ENCODE measurements at regions not wholly inside any gene's neighbourhood (a gene's known extent, or its start where the extent isn't known, plus 50 kb on each side); places are given as distances from the start of the nearest gene placed in this dataset.

DNA sequence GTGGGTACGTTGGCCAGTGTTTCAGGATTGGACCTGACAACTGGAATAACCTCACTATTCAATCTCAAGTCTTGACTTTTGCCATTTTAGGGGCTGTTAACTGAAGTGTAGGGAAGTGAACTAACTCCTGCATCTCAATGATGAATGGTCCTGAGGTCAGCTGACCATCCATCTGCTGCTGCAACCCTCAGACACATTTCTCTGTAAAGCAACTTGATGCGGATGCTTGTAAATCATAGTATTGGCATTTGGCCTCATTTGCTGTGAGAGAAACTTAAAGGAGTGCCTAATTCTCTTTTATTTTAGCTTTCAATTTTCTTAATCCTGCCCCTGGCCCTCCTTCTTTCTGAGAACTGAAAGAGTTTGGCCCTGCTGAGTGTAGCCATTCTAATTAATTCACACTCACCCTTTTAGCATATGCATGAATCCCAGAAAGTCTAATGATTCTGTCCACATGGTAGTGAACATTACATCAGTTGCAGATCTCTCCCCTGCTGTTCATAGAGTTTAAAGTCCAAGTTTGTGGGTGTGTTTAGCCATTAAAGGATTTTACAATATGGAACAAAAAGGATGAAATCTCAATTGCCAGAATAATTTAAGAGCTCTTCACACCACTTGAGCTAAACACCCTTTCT, 1531.4 kb upstream of the SLC10A2 start:
- Histone ChIP-seq H3K9me2 (replicated peaks; ENCODE audit: insufficient read depth) (no peaks in the 10 kb centered on the region), H3K27me3 (no peaks in the 10 kb centered on the region), H2AFZ (no peak overlapping the region), H3K79me2 (no peaks in the 10 kb centered on the region), H3K4me1 (ENCODE audit: insufficient read depth) (peaks cover 7% of the 10 kb centered on the region), H3K4me3 (no peak overlapping the region), H3K4me2 (no peak overlapping the region), H3K36me3 (replicated peaks; ENCODE audit: insufficient read depth, low read depth) (no peaks in the 10 kb centered on the region), H3K9me3 (ENCODE audit: low read depth) (no peaks in the 10 kb centered on the region), H3K27ac (no peak overlapping the region), H4K20me1 (ENCODE audit: insufficient read depth, poor library complexity, severe bottlenecking) (no peaks in the 10 kb centered on the region)
- DNase-seq (ENCODE audit: low spot score), result peak; percentile 14
- WGBS (ENCODE audit: low lambda C conversion rate, missing lambda C conversion rate), result 81% methylated on average over 2 of the region's 2 CpGs
- no peak for TF ChIP-seq EZH2 (IDR thresholded peaks at IDR 0.05; ENCODE audit: borderline replicate concordance)
- TF ChIP-seq, protein P1, sequence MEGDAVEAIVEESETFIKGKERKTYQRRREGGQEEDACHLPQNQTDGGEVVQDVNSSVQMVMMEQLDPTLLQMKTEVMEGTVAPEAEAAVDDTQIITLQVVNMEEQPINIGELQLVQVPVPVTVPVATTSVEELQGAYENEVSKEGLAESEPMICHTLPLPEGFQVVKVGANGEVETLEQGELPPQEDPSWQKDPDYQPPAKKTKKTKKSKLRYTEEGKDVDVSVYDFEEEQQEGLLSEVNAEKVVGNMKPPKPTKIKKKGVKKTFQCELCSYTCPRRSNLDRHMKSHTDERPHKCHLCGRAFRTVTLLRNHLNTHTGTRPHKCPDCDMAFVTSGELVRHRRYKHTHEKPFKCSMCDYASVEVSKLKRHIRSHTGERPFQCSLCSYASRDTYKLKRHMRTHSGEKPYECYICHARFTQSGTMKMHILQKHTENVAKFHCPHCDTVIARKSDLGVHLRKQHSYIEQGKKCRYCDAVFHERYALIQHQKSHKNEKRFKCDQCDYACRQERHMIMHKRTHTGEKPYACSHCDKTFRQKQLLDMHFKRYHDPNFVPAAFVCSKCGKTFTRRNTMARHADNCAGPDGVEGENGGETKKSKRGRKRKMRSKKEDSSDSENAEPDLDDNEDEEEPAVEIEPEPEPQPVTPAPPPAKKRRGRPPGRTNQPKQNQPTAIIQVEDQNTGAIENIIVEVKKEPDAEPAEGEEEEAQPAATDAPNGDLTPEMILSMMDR (IDR thresholded peaks at IDR 0.05; ENCODE audit: poor library complexity), result no peak
- TF ChIP-seq EZH2phosphoT487 (IDR thresholded peaks at IDR 0.05; ENCODE audit: low read depth, severe bottlenecking, unreplicated experiment), result no peak

- no peak overlapping the region for H2AFZ ChIP-seq
- H3K4me3 ChIP-seq, result no peak overlapping the region
- no peaks in the 10 kb centered on the region for H3K27me3 ChIP-seq
- H3K4me2 ChIP-seq, result no peak overlapping the region
- no peaks in the 10 kb centered on the region for H4K20me1 ChIP-seq (ENCODE audit: insufficient read depth, poor library complexity, severe bottlenecking)
- no peak for DNase-seq (ENCODE audit: low spot score)
- TF ChIP-seq, protein P1 (IDR thresholded peaks at IDR 0.05; ENCODE audit: poor library complexity), result no peak
- no peak for TF ChIP-seq EZH2 (IDR thresholded peaks at IDR 0.05; ENCODE audit: borderline replicate concordance)
- no peak for TF ChIP-seq EZH2phosphoT487 (IDR thresholded peaks at IDR 0.05; ENCODE audit: low read depth, severe bottlenecking, unreplicated experiment)
- no peaks in the 10 kb centered on the region for H3K79me2 ChIP-seq
- H3K36me3 ChIP-seq (replicated peaks; ENCODE audit: insufficient read depth, low read depth), result no peaks in the 10 kb centered on the region
- no peaks in the 10 kb centered on the region for H3K9me3 ChIP-seq (ENCODE audit: low read depth)
- no peak overlapping the region for H3K27ac ChIP-seq
- H3K9me2 ChIP-seq (replicated peaks; ENCODE audit: insufficient read depth), result no peaks in the 10 kb centered on the region
- 85% methylated on average over 3 of the region's 3 CpGs for WGBS (ENCODE audit: low lambda C conversion rate, missing lambda C conversion rate)
- peaks cover 10% of the 10 kb centered on the region for H3K4me1 ChIP-seq (ENCODE audit: insufficient read depth)
Measured at GRCh38 chr13:104595511-104595910, 1529.3 kb upstream of the SLC10A2 start.

- Histone ChIP-seq H4K20me1 (ENCODE audit: insufficient read depth, poor library complexity, severe bottlenecking) (no peaks in the 10 kb centered on the region), H3K4me1 (ENCODE audit: insufficient read depth) (peaks cover 10% of the 10 kb centered on the region), H3K9me3 (ENCODE audit: low read depth) (no peaks in the 10 kb centered on the region), H3K9me2 (replicated peaks; ENCODE audit: insufficient read depth) (no peaks in the 10 kb centered on the region), H3K4me3 (no peak overlapping the region), H3K36me3 (replicated peaks; ENCODE audit: insufficient read depth, low read depth) (no peaks in the 10 kb centered on the region), H3K27ac (no peak overlapping the region), H3K4me2 (no peak overlapping the region), H3K79me2 (no peaks in the 10 kb centered on the region), H2AFZ (no peak overlapping the region), H3K27me3 (no peaks in the 10 kb centered on the region)
- TF ChIP-seq EZH2phosphoT487 (IDR thresholded peaks at IDR 0.05; ENCODE audit: low read depth, severe bottlenecking, unreplicated experiment), result no peak
- TF ChIP-seq EZH2 (IDR thresholded peaks at IDR 0.05; ENCODE audit: borderline replicate concordance), result no peak
- TF ChIP-seq, protein P1 (IDR thresholded peaks at IDR 0.05; ENCODE audit: poor library complexity), result no peak
- no peak for DNase-seq (ENCODE audit: low spot score)
- WGBS (ENCODE audit: low lambda C conversion rate, missing lambda C conversion rate), result 84% methylated on average over 2 of the region's 2 CpGs
Measured at GRCh38 chr13:104594806-104595205, 1528.6 kb upstream of the SLC10A2 start.

All from hepatocyte (in vitro differentiated cells).